GM19023 (cell line): ENCODE measurements at regions not wholly inside any gene's neighbourhood (a gene's known extent, or its start where the extent isn't known, plus 50 kb on each side); places are given as distances from the start of the nearest gene placed in this dataset.

ENCODE experiments used
- ATAC-seq: cut with Tn5 transposase; IDR thresholded peaks from one replicate; pipeline ENCODE4 v1.9.1; 2021; ENCODE audit warnings: mild to moderate bottlenecking, moderate library complexity; ENCODE audit not compliant: unreplicated experiment

GRCh38 chr10:36341471-36341870, 699.4 kb upstream of the FZD8 start:
- no peak for ATAC-seq

- ATAC-seq: no peak
Measured at GRCh38 chr10:36336315-36336714, 694.2 kb upstream of the FZD8 start.

DNA sequence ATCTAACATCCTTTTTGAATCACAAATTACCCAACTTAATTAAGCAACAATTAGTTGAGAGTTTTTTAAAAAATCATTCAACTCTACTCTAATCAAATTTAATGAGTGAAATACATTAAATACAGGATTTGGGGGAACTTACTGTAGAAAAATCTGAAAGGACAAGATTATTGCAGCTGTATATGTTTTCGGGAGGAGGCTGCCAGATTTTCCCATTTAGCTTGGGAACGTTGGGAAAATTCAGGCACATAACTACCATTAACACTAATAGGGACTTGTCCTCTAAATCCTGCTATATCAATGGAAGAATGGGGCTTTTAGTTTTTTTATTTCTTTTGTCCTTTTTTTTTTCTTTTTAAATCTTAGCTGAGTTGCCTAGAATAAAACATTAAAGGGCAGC, 691.4 kb upstream of the FZD8 start:
- ATAC-seq: no peak

- no peak for ATAC-seq
Measured at GRCh38 chr10:36332926-36333325, 690.8 kb upstream of the FZD8 start.

DNA sequence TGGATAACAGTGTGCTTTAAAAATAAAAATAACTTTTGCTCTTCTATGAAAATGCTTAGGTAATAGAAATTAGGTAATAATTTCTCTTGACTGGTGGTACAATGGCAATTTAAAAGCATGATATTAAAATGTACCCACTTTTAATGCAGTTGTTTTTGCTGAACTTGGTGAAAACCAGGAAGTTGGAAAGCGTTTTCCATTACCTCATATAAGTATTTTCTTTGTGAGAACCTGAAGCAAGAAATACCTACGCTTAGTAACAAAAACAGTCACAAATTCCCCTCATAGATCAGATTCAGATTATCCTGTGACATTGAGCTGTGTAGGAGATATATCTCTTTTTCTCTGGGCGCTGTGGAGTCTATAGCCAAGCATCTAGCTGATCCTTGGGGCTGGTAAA, 689.0 kb upstream of the FZD8 start:
- no peak for ATAC-seq

DNA sequence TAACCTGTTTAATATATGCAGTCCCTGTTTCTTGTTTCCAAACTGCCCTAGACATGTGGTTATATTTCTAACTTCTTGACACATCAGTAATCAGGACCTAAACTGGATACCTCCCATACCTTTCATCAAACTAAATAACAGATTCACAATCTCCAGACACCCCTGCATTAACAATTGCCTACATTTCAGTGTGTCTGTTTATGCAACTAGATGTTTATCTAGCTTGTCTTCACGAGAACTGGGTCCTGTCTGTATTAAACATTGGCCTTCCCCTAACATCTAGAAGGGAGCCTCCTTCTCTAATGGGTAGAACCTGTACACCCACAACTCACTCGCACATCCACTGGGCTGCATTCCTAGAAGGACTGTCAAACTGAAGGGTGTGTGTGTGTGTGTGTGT, 683.7 kb upstream of the FZD8 start:
- ATAC-seq: no peak

- ATAC-seq: no peak
Measured at GRCh38 chr10:36324831-36325230, 682.7 kb upstream of the FZD8 start.

DNA sequence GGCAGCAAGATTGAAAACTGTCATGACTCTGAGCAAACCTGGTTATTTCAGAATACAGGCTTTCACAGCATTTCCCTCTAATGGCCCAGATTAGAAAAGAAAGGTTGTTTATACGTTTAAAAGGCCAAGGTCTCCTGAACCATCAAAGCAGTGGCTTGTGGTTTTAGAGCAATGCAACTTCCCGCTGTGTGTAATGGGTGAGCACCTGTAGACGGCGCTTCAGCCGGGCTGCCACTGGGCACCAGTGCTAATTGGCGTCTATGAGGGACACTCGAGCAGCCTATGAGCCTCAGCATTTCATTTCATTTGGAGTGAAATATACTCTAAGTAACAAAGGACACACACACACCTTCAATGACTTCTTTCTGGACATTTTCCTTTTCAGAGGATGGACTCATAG, 671.0 kb upstream of the FZD8 start:
- no peak for ATAC-seq

DNA sequence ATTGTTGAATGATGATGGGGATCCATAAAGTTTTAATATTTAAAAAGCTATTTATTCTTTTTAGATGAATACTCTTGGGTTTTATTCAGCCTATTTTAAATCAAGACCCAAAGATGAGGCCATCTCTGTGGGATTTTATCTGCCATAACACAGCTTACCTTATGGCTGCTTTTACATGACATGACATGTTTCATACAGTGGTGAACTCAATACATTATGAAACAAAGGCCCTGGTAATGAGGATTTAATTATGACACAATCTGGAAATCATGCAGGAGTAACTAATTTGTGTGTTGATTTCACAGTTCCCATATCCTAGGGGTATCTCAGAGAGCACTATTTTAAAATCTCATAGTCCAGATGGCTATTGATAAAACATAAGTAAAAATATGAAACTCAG, 661.8 kb upstream of the FZD8 start:
- no peak for ATAC-seq

DNA sequence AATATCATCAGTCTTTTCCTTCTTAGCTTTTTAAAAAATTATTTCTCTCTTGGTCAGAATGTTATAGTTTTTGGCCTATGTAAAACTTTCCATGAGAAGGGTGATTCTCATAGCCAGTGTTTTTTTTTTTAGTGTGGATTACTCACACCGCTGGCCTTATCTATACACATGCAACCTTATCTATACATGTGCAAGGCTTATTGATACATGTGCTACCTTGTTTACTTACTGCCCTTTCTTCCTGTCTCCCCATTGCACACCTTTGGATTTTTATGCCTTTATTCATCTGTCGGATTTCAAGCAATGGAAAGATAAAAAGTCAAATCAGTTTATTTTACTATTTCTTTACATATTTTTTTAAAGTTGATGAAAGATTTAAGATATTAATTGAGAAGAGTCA, 660.0 kb upstream of the FZD8 start:
- ATAC-seq: no peak

DNA sequence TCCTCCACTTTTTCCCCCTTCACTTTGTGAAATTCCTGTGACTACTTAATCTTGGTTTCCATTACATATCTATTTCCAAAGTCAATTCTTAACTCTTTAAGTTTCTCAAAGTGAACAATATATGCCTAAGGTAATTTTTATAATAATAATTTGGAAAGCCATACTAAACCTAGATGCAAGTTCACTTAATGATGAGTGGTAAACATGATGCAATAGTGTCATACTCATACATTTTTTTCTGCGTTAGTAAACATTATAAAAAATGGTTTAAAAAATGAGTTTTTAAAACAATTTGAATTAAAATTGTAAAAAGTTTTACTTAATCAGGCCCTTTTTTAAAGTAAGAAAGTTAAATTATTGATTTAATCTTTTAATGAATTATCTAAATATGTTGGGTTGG, 659.4 kb upstream of the FZD8 start:
- ATAC-seq: no peak

GRCh38 chr10:36301139-36301538, 659.0 kb upstream of the FZD8 start:
- ATAC-seq: no peak

GRCh38 chr10:36283827-36284226, 641.7 kb upstream of the FZD8 start:
- ATAC-seq: no peak

DNA sequence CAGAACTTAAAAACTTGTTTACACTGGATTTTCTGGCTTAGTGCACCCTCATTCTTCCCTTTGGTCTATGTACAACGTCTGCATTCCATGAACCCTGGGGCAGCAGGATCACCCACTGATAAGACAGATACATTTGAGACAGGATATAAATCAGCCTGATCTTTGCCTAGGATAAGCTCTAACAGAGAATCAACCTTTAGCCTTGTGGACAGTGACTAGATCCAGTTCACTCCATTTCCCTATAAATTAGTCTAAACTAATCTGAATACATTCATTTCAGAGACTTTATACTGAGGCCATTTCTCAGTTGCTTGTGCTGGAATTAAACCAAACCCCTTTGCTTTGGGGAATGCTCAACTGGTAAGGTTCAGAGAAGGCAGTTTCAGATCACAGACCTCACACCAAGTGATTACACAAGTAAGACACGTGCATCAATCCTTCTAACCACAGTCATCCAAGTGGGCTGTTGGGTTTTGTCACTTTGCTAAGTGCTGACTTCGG, 639.8 kb upstream of the FZD8 start:
- no peak for ATAC-seq

DNA sequence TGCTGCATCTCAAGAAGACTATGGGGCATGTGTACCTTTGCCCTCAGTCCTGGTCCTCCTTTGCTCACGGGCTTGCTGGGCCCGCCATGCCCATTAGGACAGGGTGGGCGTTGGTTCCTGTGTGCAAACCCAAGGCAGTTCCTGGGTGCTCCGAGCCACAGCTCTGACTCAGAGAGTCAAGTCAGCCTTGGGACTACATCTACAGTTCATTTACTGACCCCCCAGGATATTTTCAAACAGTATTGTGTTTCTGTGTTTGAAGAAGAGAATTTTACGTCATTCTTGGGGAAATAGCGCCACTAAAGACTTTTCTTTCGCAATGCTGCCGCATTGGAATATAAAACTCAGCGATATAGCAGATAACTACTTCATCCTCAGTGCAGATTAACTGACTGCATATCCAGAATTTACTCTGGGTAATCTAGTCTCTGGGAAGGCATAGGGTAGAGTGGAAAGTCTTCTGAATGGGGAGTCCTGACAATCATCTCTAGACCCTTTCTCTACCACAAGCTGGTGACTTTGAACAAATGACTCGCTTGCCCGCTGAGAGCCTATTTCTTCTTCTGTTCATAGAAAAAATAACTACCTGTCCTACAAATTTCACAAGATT, 638.9 kb upstream of the FZD8 start:
- ATAC-seq: no peak

- no peak for ATAC-seq
Measured at GRCh38 chr10:36280321-36280741, 638.2 kb upstream of the FZD8 start.

- no peak for ATAC-seq
Measured at GRCh38 chr10:36278176-36278575, 636.1 kb upstream of the FZD8 start.

GRCh38 chr10:36277459-36277858, 635.4 kb upstream of the FZD8 start:
- no peak for ATAC-seq

DNA sequence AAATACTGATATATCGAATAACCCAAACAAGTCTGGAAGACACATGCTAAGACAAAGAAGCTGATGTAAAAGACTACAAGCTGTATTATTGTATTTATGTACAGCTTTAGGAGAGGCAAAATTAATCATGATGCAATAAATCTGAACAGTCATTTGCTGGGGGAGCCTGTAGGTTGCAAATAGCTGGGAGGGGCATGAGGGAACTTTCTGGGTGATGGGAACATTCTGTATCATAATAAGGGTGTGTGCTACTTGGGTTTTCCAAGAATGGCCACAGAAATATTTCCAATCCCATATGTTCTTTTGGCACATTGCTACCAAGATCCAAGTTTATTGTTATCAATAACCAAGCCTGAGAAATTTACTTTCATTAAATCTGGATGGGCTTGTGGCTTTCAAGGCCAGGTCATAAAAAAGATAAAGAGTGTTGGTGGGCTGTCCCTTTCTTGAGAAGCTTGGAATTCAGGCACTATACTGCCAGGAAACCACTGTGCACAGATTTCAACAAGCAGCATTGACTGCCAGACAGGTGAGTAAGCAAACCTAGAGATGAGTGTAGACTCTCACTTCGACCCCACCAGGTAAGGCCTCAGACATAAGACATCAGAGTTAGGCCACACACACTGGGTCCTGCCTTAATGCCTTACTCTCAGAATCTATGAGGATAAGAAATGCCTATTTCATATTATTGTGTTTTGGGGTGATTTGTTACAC, 629.7 kb upstream of the FZD8 start:
- no peak for ATAC-seq

DNA sequence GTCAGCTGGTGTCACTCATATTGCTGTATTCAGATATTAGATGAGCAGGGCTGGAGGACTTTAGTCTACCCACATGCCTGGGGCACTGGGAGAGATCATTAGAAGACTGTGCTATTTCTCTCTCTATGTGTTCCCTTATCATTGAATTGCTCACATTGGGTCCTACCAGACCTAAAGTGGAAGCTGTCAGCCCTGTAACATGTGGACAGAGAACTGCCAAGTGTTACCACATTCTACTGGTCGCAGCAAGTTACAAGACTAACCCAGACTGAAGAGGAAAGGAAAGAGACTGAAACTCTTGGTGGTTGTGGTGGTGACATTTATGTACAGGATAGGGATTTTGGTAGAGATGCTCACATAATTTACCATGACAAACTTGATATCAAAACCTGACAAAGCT, 627.1 kb upstream of the FZD8 start:
- no peak for ATAC-seq

- ATAC-seq: no peak
Measured at GRCh38 chr10:36266923-36267322, 624.8 kb upstream of the FZD8 start.

- no peak for ATAC-seq
Measured at GRCh38 chr10:36265741-36266140, 623.6 kb upstream of the FZD8 start.

DNA sequence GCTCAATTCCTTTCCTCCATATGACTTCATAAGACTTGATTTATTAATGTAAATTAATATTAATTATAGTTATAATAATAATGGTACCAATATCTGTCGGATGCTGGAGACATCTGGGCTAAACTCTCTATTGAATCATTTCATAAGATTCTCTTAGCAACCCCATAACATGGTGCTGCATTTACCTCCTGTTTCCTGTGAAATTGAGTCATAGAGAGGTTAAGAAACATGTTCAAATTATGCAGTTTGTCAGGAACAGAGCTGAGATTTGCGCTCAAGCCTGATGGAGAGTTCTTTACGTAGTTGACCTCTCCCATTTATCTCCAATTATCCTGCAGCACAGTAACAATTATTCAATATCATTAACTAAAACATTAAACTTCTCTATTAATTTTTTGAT, 621.8 kb upstream of the FZD8 start:
- ATAC-seq: no peak
